Activated CD4-positive, alpha-beta T cell treated with anti-CD3 and anti-CD28 coated beads for 24 hours (primary cell): ENCODE measurements at regions not wholly inside any gene's neighbourhood (a gene's known extent, or its start where the extent isn't known, plus 50 kb on each side); places are given as distances from the start of the nearest gene placed in this dataset.

ENCODE experiments used
- DNase-seq, 2 donors: peaks; one replicate each; pipeline ENCODE4 v3.0.0-alpha.2; 2020; ENCODE audit warnings: low read depth in 2 of 2

DNA sequence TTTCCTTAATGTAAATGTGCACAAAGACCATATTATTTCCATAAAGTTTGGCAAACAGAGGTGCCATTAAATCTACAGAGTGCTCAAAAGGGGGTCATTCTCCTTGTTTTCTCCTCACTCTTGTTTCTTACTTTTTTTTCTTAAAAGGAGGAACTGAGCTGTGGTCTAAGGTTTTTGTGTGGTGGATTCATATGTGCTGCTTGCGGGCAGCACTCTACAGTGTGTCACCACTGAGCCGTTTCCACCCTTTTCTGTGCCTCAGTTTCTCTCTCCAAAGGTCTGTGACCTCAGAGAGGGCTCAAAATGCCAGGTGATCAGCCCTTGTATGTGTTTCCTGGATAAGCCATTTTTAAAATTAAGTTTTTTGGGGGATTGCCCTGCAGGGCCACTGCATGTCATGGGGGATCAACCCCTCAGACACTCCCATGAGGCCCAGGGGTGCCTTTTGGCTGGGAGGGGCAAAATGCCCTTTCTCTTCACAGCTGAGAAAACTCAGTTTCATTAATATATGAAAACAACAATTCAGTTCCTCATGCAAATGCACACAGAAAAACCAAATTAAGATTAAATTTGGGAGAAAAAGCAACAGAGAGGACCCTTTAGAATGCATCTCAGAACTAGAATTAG is 56.9 kb upstream of the VOPP1 start:
- DNase-seq = no peak

DNA sequence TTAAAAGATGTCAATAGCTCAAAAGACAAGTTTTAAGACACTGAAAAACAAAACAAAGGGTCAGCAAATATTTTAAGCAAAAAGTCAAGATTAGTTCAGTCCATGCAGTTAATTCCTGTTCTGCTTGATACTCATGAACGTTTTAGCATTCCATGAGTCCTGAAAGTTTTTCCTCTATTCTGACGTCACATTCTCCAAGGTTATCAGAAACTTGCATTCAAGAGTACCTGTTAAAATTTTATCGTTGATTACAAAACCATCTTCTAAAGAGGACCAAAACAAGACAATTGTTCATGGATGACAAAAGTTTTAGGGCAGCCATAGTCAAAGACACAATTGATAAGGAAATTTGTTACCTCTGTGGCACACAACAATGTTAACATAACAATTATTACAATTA is 52.5 kb upstream of the VOPP1 start:
- DNase-seq = no peak

DNA sequence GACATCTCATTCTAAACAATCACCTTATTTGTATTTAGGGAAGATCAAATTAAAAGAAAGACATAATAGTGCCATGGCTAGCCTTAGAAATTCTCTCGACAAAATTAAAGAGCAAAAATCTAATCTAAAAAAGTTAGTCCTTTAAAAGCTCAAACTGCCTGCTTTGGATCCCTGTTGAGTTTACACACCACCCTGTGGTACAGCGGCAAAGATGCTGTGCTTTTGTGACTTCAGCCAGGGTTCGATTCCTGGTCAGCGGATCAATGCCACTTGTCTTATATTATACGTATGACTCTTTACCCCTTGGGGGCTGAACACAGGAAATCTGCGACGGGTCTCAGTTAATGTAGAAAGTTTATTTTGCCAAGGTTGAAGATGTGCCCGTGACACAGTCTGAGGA is 51.3 kb upstream of the VOPP1 start:
- DNase-seq = no peak

DNA sequence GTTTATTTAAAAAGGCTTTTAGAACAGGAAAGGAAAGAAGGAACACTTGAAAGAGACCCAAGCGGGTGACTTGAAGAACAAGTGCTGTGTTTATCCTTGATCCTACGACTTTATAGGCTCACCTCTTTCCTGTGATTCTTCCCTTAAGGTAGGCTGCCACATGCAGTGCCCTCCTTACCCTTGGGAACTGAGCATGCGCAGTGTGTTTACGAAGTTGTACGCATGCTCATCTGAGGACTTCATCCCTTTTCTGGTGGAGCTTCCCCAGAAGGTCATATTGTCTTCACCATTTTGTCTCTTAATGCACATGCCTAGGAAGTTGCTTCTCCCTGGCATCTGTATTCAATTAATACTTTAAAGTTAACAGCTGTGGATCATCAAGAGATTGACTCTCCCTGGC is 49.9 kb upstream of the VOPP1 start:
- DNase-seq = no peak
